Neural cell (in vitro differentiated cells): ENCODE measurements at regions not wholly inside any gene's neighbourhood (a gene's known extent, or its start where the extent isn't known, plus 50 kb on each side); places are given as distances from the start of the nearest gene placed in this dataset.

ENCODE experiments used
- H2AFZ ChIP-seq: fragments of 200-600, 300-800 bp; sonication (generic), shearing (Covaris generic); 2 replicates; pipeline ENCODE4 v1.6.0; 2014; ENCODE audit warnings: low read depth, mild to moderate bottlenecking, antibody characterized with exemption, low read length, moderate library complexity
- H3F3A ChIP-seq: fragments of 200-600 bp; shearing (Covaris generic); 2 replicates; pipeline ENCODE4 v1.6.1; 2016; ENCODE audit warnings: mild to moderate bottlenecking, moderate library complexity, mixed read lengths, antibody characterized with exemption, low read length; ENCODE audit not compliant: insufficient read depth, poor library complexity, severe bottlenecking
- H3K27ac ChIP-seq: fragments of 200-600, 300-800 bp; sonication (generic), shearing (Covaris generic); 2 replicates; pipeline ENCODE4 v1.5.1; 2014; ENCODE audit warnings: mild to moderate bottlenecking, low read length, moderate library complexity
- H3K27me3 ChIP-seq: fragments of 300-800, 200-600 bp; sonication (generic), shearing (Covaris generic); 2 replicates; pipeline ENCODE4 v1.6.0; 2014; ENCODE audit warnings: mild to moderate bottlenecking, low read depth, low read length, moderate library complexity; ENCODE audit not compliant: insufficient read depth
- H3K36me3 ChIP-seq: fragments of 300-800, 200-600 bp; sonication (generic), shearing (Covaris generic); 2 replicates; pipeline ENCODE4 v1.5.1; 2014; ENCODE audit warnings: mild to moderate bottlenecking, antibody characterized with exemption, low read length, moderate library complexity; ENCODE audit not compliant: insufficient read depth
- H3K4me2 ChIP-seq: fragments of 300-800, 200-600 bp; sonication (generic), shearing (Covaris generic); 2 replicates; pipeline ENCODE4 v1.6.0; 2014; ENCODE audit warnings: mild to moderate bottlenecking, low read length
- H3K4me3 ChIP-seq: fragments of 300-800, 200-600 bp; sonication (generic), shearing (Covaris generic); 2 replicates; pipeline ENCODE4 v1.5.1; 2014; ENCODE audit warnings: mild to moderate bottlenecking, low read length, moderate library complexity
- H3K79me2 ChIP-seq: fragments of 200-600 bp; shearing (Covaris generic); replicated peaks from 2 replicates; pipeline ENCODE4 v1.6.0; 2014; ENCODE audit warnings: mild to moderate bottlenecking, low read length, moderate library complexity; ENCODE audit not compliant: insufficient read depth
- H3K9ac ChIP-seq: fragments of 300-800, 200-600 bp; sonication (generic), shearing (Covaris generic); 2 replicates; pipeline ENCODE4 v1.6.1; 2016; ENCODE audit warnings: mild to moderate bottlenecking, low read length, mixed read lengths
- H3K9me2 ChIP-seq: fragments of 200-600 bp; shearing (Covaris generic); 2 replicates; pipeline ENCODE4 v1.6.1; 2016; ENCODE audit warnings: mild to moderate bottlenecking, low read length, mixed read lengths; ENCODE audit not compliant: insufficient read depth
- H3K9me3 ChIP-seq: fragments of 200-600, 300-800 bp; sonication (generic), shearing (Covaris generic); 2 replicates; pipeline ENCODE4 v1.6.1; 2016; ENCODE audit warnings: mild to moderate bottlenecking, mixed run types, low read length, moderate library complexity, mixed read lengths
- H4K20me1 ChIP-seq: fragments of 200-600 bp; shearing (Covaris generic); 2 replicates; pipeline ENCODE4 v1.6.1; 2016; ENCODE audit warnings: mild to moderate bottlenecking, mixed run types; ENCODE audit not compliant: insufficient read depth
- CTCF ChIP-seq: fragments of 450-650 bp; IDR thresholded peaks from 2 replicates; pipeline ENCODE4 v1.5.1; 2014; ENCODE audit warnings: antibody characterized with exemption, mild to moderate bottlenecking, moderate library complexity; ENCODE audit not compliant: poor library complexity, severe bottlenecking
- EP300 ChIP-seq: fragments of 450-650 bp; conservative IDR thresholded peaks from 2 replicates; pipeline ENCODE4 v1.6.1; 2014; ENCODE audit warnings: antibody characterized with exemption, mild to moderate bottlenecking, moderate library complexity; ENCODE audit not compliant: poor library complexity, severe bottlenecking
- EZH2 ChIP-seq: fragments of 200-600, 300-800 bp; shearing (Covaris generic), sonication (generic); IDR thresholded peaks from 2 replicates; pipeline ENCODE4 v1.6.1; 2014; ENCODE audit warnings: antibody characterized with exemption, low read length, borderline replicate concordance, mild to moderate bottlenecking; ENCODE audit not compliant: insufficient read depth, poor library complexity, severe bottlenecking
- MXI1 ChIP-seq: fragments of 450-650 bp; conservative IDR thresholded peaks from 2 replicates; pipeline ENCODE4 v1.6.1; 2014; ENCODE audit warnings: antibody characterized with exemption, mild to moderate bottlenecking; ENCODE audit not compliant: poor library complexity, severe bottlenecking
- POLR2AphosphoS5 ChIP-seq: IDR thresholded peaks from 2 replicates; pipeline ENCODE4 v1.6.1; 2012
- RAD21 ChIP-seq: fragments of 450-650 bp; conservative IDR thresholded peaks from 2 replicates; pipeline ENCODE4 v1.6.1; 2014; ENCODE audit warnings: antibody characterized with exemption, mild to moderate bottlenecking, moderate library complexity
- REST ChIP-seq: IDR thresholded peaks from 2 replicates; pipeline ENCODE4 v1.6.1; 2012; ENCODE audit warnings: borderline replicate concordance
- SMC3 ChIP-seq: fragments of 450-650 bp; conservative IDR thresholded peaks from 2 replicates; pipeline ENCODE4 v1.6.1; 2014; ENCODE audit warnings: antibody characterized with exemption, mild to moderate bottlenecking, moderate library complexity; ENCODE audit not compliant: poor library complexity
- TAF1 ChIP-seq: IDR thresholded peaks from 2 replicates; pipeline ENCODE4 v1.6.1; 2012; ENCODE audit warnings: low read depth

- no peak for TF ChIP-seq REST
- TF ChIP-seq CTCF, result no peak
- TF ChIP-seq EP300, result no peak
- no peak for TF ChIP-seq POLR2AphosphoS5
- H3K9me2 ChIP-seq, result no peaks in the 10 kb centered on the region
- no peaks in the 10 kb centered on the region for H3K9me3 ChIP-seq
- no peaks in the 10 kb centered on the region for H3K36me3 ChIP-seq
- no peak overlapping the region for H3K9ac ChIP-seq
- no peak overlapping the region for H3K27ac ChIP-seq
- H3F3A ChIP-seq, result no peaks in the 10 kb centered on the region
- H3K4me2 ChIP-seq, result no peak overlapping the region
- H3K79me2 ChIP-seq, result no peaks in the 10 kb centered on the region
- no peak overlapping the region for H3K4me3 ChIP-seq
- H2AFZ ChIP-seq, result no peak overlapping the region
- no peaks in the 10 kb centered on the region for H4K20me1 ChIP-seq
- H3K27me3 ChIP-seq, result no peaks in the 10 kb centered on the region
These were observed 169.9 kb downstream of the USP12 start for GRCh38 chr13:27001705-27002104.

GRCh38 chr13:27000686-27001085 lies 170.9 kb downstream of the USP12 start:
- Histone ChIP-seq H3K9me3 (no peaks in the 10 kb centered on the region), H3K4me3 (no peak overlapping the region), H3F3A (no peaks in the 10 kb centered on the region), H3K27ac (no peak overlapping the region), H3K79me2 (no peaks in the 10 kb centered on the region), H4K20me1 (no peaks in the 10 kb centered on the region), H3K9ac (no peak overlapping the region), H2AFZ (no peak overlapping the region), H3K9me2 (no peaks in the 10 kb centered on the region), H3K4me2 (no peak overlapping the region), H3K36me3 (no peaks in the 10 kb centered on the region), H3K27me3 (no peaks in the 10 kb centered on the region)
- TF ChIP-seq REST (no peak), CTCF (no peak), EP300 (no peak), EZH2 (no peak), POLR2AphosphoS5 (no peak), RAD21 (no peak), MXI1 (no peak), TAF1 (no peak), SMC3 (no peak)
